HuH-7.5 (cell line): ENCODE measurements at regions not wholly inside any gene's neighbourhood (a gene's known extent, or its start where the extent isn't known, plus 50 kb on each side); places are given as distances from the start of the nearest gene placed in this dataset.
"Not testable (repeated sequence)": the region's sequence is repeated elsewhere in the genome, so short reads cannot be mapped to it uniquely, and the experiment has no call there.

Source experiments
- DNase-seq: peaks from one replicate; pipeline ENCODE4 v3.0.0; 2011; ENCODE audit warnings: low spot score

- no peak for DNase-seq
These were observed 247.3 kb downstream of the FOXD2 start for GRCh38 chr1:47684964-47685762.

GRCh38 chr1:47685763-47686066, 247.9 kb downstream of the FOXD2 start:
- no peak for DNase-seq

GRCh38 chr1:47686731-47687630, 249.1 kb downstream of the FOXD2 start:
- DNase-seq = no peak

GRCh38 chr1:47687631-47688460, 250.0 kb downstream of the FOXD2 start:
- no peak for DNase-seq

GRCh38 chr1:47688461-47689296, 250.8 kb downstream of the FOXD2 start:
- no peak for DNase-seq

- no peak for DNase-seq
These were observed 252.1 kb downstream of the FOXD2 start for GRCh38 chr1:47689894-47690293.

GRCh38 chr1:47690341-47691250, 252.8 kb downstream of the FOXD2 start:
- no peak for DNase-seq

- DNase-seq = not testable (repeated sequence)
These were observed 253.4 kb downstream of the FOXD2 start for GRCh38 chr1:47691293-47691692.

- DNase-seq = no peak
These were observed 254.4 kb downstream of the FOXD2 start for GRCh38 chr1:47692196-47692595.

GRCh38 chr1:47693115-47693514, 255.3 kb downstream of the FOXD2 start:
- no peak for DNase-seq

GRCh38 chr1:47694011-47694890, 256.4 kb downstream of the FOXD2 start:
- no peak for DNase-seq

GRCh38 chr1:47696404-47696736, 258.5 kb downstream of the FOXD2 start:
- no peak for DNase-seq

- DNase-seq = peak; percentile 41
These were observed 259.0 kb downstream of the FOXD2 start for GRCh38 chr1:47696737-47697441.

- no peak for DNase-seq
These were observed 259.9 kb downstream of the FOXD2 start for GRCh38 chr1:47697616-47698335.

- no peak for DNase-seq
These were observed 261.8 kb downstream of the FOXD2 start for GRCh38 chr1:47699492-47700235.

GRCh38 chr1:47701283-47701682, 263.4 kb downstream of the FOXD2 start:
- DNase-seq = no peak

- no peak for DNase-seq
These were observed 264.1 kb downstream of the FOXD2 start for GRCh38 chr1:47701741-47702515.
